ENCODE measurements at regions not wholly inside any gene's neighbourhood (a gene's known extent, or its start where the extent isn't known, plus 50 kb on each side); places are given as distances from the start of the nearest gene placed in this dataset.

- no peak overlapping the region for H3K27ac ChIP-seq
- 67% methylated on average over 2 of the region's 2 CpGs; no CpG with 5 or more reads in 1 of the 2 donors for WGBS, 2 donors (ENCODE audit: low coverage in 1 of 2)
- in situ Hi-C loops (cut with MboI; ENCODE audit: low pct_ligation_motif_present in 1 of 4, low pct_unique_long_range_greater_than_20kb in 1 of 4, low sequenced_read_pairs in 3 of 4) (no loop called here), intact Hi-C loops (cut with DNase I; ENCODE audit: low total_unique reads) (no loop called here)
- no peak overlapping the region for H3K4me3 ChIP-seq
- TF ChIP-seq EP300 (IDR thresholded peaks at IDR 0.05; ENCODE audit: low read depth) (no peak), POLR2AphosphoS5 (IDR thresholded peaks at IDR 0.05) (no peak)
- no peaks in the 10 kb centered on the region for H3K36me3 ChIP-seq
- H3K9me3 ChIP-seq = no peaks in the 10 kb centered on the region
- no peaks in the 10 kb centered on the region for H3K27me3 ChIP-seq
- no peaks in the 10 kb centered on the region for H3K4me1 ChIP-seq
- DNase-seq = no peak
Measured at GRCh38 chrX:141375011-141375760, 132.9 kb upstream of the SPANXC start.

GRCh38 chrX:141341743-141342142, 99.4 kb upstream of the SPANXC start:
- no peaks in the 10 kb centered on the region for H3K27me3 ChIP-seq
- intact Hi-C loops (cut with DNase I; ENCODE audit: low total_unique reads) = no loop called here
- in situ Hi-C loops (cut with MboI; ENCODE audit: low pct_ligation_motif_present in 1 of 4, low pct_unique_long_range_greater_than_20kb in 1 of 4, low sequenced_read_pairs in 3 of 4) = no loop called here
- TF ChIP-seq EP300 (IDR thresholded peaks at IDR 0.05; ENCODE audit: low read depth) (no peak), POLR2A (IDR thresholded peaks at IDR 0.05) (no peak), CTCF (IDR thresholded peaks at IDR 0.05) (no peak), POLR2AphosphoS5 (IDR thresholded peaks at IDR 0.05) (no peak)
- no peak for DNase-seq
- H3K27ac ChIP-seq = no peak overlapping the region
- 76 to 100% methylated on average over 1 to 2 of the region's 2 CpGs for WGBS, 2 donors (ENCODE audit: low coverage in 1 of 2)
- no peaks in the 10 kb centered on the region for H3K9me3 ChIP-seq
- H3K36me3 ChIP-seq = no peaks in the 10 kb centered on the region
- no peak overlapping the region for H3K4me3 ChIP-seq
- H3K4me1 ChIP-seq = no peaks in the 10 kb centered on the region

GRCh38 chrX:141341341-141341740, 99.0 kb upstream of the SPANXC start:
- no peak overlapping the region for H3K4me3 ChIP-seq
- TF ChIP-seq CTCF (IDR thresholded peaks at IDR 0.05) (no peak), POLR2AphosphoS5 (IDR thresholded peaks at IDR 0.05) (no peak), EP300 (IDR thresholded peaks at IDR 0.05; ENCODE audit: low read depth) (no peak), POLR2A (IDR thresholded peaks at IDR 0.05) (no peak)
- in situ Hi-C loops (cut with MboI; ENCODE audit: low pct_ligation_motif_present in 1 of 4, low pct_unique_long_range_greater_than_20kb in 1 of 4, low sequenced_read_pairs in 3 of 4) (no loop called here), intact Hi-C loops (cut with DNase I; ENCODE audit: low total_unique reads) (no loop called here)
- H3K9me3 ChIP-seq = no peaks in the 10 kb centered on the region
- 71% methylated on average over 5 of the region's 5 CpGs; no CpG with 5 or more reads in 1 of the 2 donors for WGBS, 2 donors (ENCODE audit: low coverage in 1 of 2)
- no peak for DNase-seq
- no peaks in the 10 kb centered on the region for H3K36me3 ChIP-seq
- H3K27me3 ChIP-seq = no peaks in the 10 kb centered on the region
- H3K27ac ChIP-seq = no peak overlapping the region
- no peaks in the 10 kb centered on the region for H3K4me1 ChIP-seq

GRCh38 chrX:141320801-141321200, 78.5 kb upstream of the SPANXC start:
- H3K4me1 ChIP-seq = no peaks in the 10 kb centered on the region
- no peaks in the 10 kb centered on the region for H3K27me3 ChIP-seq
- H3K9me3 ChIP-seq = no peaks in the 10 kb centered on the region
- intact Hi-C loops (cut with DNase I; ENCODE audit: low total_unique reads) = no loop called here
- in situ Hi-C loops (cut with MboI; ENCODE audit: low pct_ligation_motif_present in 1 of 4, low pct_unique_long_range_greater_than_20kb in 1 of 4, low sequenced_read_pairs in 3 of 4) = no loop called here
- WGBS, 2 donors (ENCODE audit: low coverage in 1 of 2) = 62% methylated on average over 2 of the region's 2 CpGs; no CpG with 5 or more reads in 1 of the 2 donors
- no peak for DNase-seq
- H3K36me3 ChIP-seq = no peaks in the 10 kb centered on the region
- TF ChIP-seq POLR2A (IDR thresholded peaks at IDR 0.05) (no peak), CTCF (IDR thresholded peaks at IDR 0.05) (no peak), POLR2AphosphoS5 (IDR thresholded peaks at IDR 0.05) (no peak), EP300 (IDR thresholded peaks at IDR 0.05; ENCODE audit: low read depth) (no peak)
- no peak overlapping the region for H3K27ac ChIP-seq
- no peak overlapping the region for H3K4me3 ChIP-seq

Measured in transverse colon (tissue), 4 donors.